Loucy (cell line): ENCODE measurements at regions not wholly inside any gene's neighbourhood (a gene's known extent, or its start where the extent isn't known, plus 50 kb on each side); places are given as distances from the start of the nearest gene placed in this dataset.

Source experiments
- H2AFZ ChIP-seq: fragments of 200-600 bp; sonication (generic); 2 replicates; pipeline ENCODE4 v1.6.0; 2016; ENCODE audit warnings: antibody characterized with exemption, mild to moderate bottlenecking, low read length, moderate library complexity
- H3F3A ChIP-seq: fragments of 200-600 bp; 2 replicates; pipeline ENCODE4 v1.6.0; 2016; ENCODE audit warnings: antibody characterized with exemption, low read depth, mild to moderate bottlenecking
- H3K27me3 ChIP-seq: fragments of 200-600 bp; sonication (generic); 2 replicates; pipeline ENCODE4 v1.6.1; 2014; ENCODE audit warnings: low read length, mild to moderate bottlenecking; ENCODE audit not compliant: insufficient read depth, poor library complexity, severe bottlenecking
- H3K36me3 ChIP-seq: fragments of 200-600 bp; sonication (generic); 2 replicates; pipeline ENCODE4 v1.6.1; 2016; ENCODE audit warnings: low read length; ENCODE audit not compliant: insufficient read depth
- H3K4me1 ChIP-seq: fragments of 200-600 bp; sonication (generic); 2 replicates; pipeline ENCODE4 v1.5.1; 2014; ENCODE audit warnings: low read length, mild to moderate bottlenecking; ENCODE audit not compliant: insufficient read depth, poor library complexity, severe bottlenecking
- H3K4me2 ChIP-seq: fragments of 200-600 bp; sonication (generic); 2 replicates; pipeline ENCODE4 v1.6.0; 2014; ENCODE audit warnings: antibody characterized with exemption, low read length, low read depth, mild to moderate bottlenecking; ENCODE audit not compliant: poor library complexity, severe bottlenecking
- H3K4me3 ChIP-seq: fragments of 200-600 bp; sonication (generic); 2 replicates; pipeline ENCODE4 v1.5.1; 2014; ENCODE audit warnings: low read length, mild to moderate bottlenecking, mixed read lengths; ENCODE audit not compliant: poor library complexity, severe bottlenecking
- H3K79me2 ChIP-seq: fragments of 200-600 bp; sonication (generic); 2 replicates; pipeline ENCODE4 v1.6.1; 2014; ENCODE audit warnings: low read length; ENCODE audit not compliant: insufficient read depth
- H3K9ac ChIP-seq: fragments of 200-600 bp; sonication (generic); 2 replicates; pipeline ENCODE4 v1.6.0; 2014; ENCODE audit warnings: mild to moderate bottlenecking, low read depth, low read length, moderate library complexity; ENCODE audit not compliant: poor library complexity, severe bottlenecking
- H3K9me2 ChIP-seq: fragments of 200-600 bp; sonication (generic); replicated peaks from 2 replicates; pipeline ENCODE4 v1.6.1; 2016; ENCODE audit warnings: low read depth, low read length, mixed read lengths
- H3K9me3 ChIP-seq: fragments of 200-600 bp; sonication (generic); 2 replicates; pipeline ENCODE4 v1.6.1; 2014; ENCODE audit warnings: mild to moderate bottlenecking, antibody characterized with exemption, low read length, low read depth; ENCODE audit not compliant: insufficient read depth
- H4K20me1 ChIP-seq: fragments of 200-600 bp; sonication (generic); 2 replicates; pipeline ENCODE4 v1.6.0; 2014; ENCODE audit warnings: antibody characterized with exemption, low read length, mild to moderate bottlenecking; ENCODE audit not compliant: insufficient read depth, poor library complexity, severe bottlenecking
- CTCF ChIP-seq: fragments of 200-600 bp; sonication (generic); conservative IDR thresholded peaks from 2 replicates; pipeline ENCODE4 v1.5.1; 2014; ENCODE audit warnings: mild to moderate bottlenecking, antibody characterized with exemption, low read length
- EZH2phosphoT487 ChIP-seq: fragments of 200-600 bp; IDR thresholded peaks from 2 replicates; pipeline ENCODE4 v1.6.1; 2018; ENCODE audit warnings: antibody characterized with exemption, mild to moderate bottlenecking, moderate library complexity, borderline replicate concordance

- Histone ChIP-seq H2AFZ (no peak overlapping the region), H3K4me2 (no peak overlapping the region), H3K79me2 (no peaks in the 10 kb centered on the region), H3K4me3 (no peak overlapping the region), H3K36me3 (no peaks in the 10 kb centered on the region), H3F3A (no peaks in the 10 kb centered on the region), H4K20me1 (no peaks in the 10 kb centered on the region), H3K9me3 (no peaks in the 10 kb centered on the region), H3K4me1 (no peaks in the 10 kb centered on the region), H3K27me3 (no peaks in the 10 kb centered on the region), H3K9ac (no peak overlapping the region), H3K9me2 (no peaks in the 10 kb centered on the region)
- TF ChIP-seq CTCF, result no peak
- no peak for TF ChIP-seq EZH2phosphoT487
Measured at GRCh38 chr3:132237652-132238032, 79.6 kb upstream of the ACP3 start.

- no peaks in the 10 kb centered on the region for H3K79me2 ChIP-seq
- no peaks in the 10 kb centered on the region for H3K36me3 ChIP-seq
- H3K9me2 ChIP-seq, result no peaks in the 10 kb centered on the region
- no peak overlapping the region for H2AFZ ChIP-seq
- no peaks in the 10 kb centered on the region for H3K4me1 ChIP-seq
- no peak overlapping the region for H3K4me2 ChIP-seq
- no peak overlapping the region for H3K4me3 ChIP-seq
- H4K20me1 ChIP-seq, result no peaks in the 10 kb centered on the region
- H3F3A ChIP-seq, result no peaks in the 10 kb centered on the region
- no peak overlapping the region for H3K9ac ChIP-seq
- H3K27me3 ChIP-seq, result no peaks in the 10 kb centered on the region
- TF ChIP-seq EZH2phosphoT487 (no peak), CTCF (no peak)
- H3K9me3 ChIP-seq, result no peaks in the 10 kb centered on the region
Measured at GRCh38 chr3:132239587-132239986, 77.6 kb upstream of the ACP3 start.

- TF ChIP-seq EZH2phosphoT487 (no peak), CTCF (no peak)
- H3K9ac ChIP-seq, result no peak overlapping the region
- H3K9me2 ChIP-seq, result no peaks in the 10 kb centered on the region
- no peaks in the 10 kb centered on the region for H3K4me1 ChIP-seq
- H3K4me3 ChIP-seq, result no peak overlapping the region
- no peaks in the 10 kb centered on the region for H3K27me3 ChIP-seq
- no peaks in the 10 kb centered on the region for H3K9me3 ChIP-seq
- H3K79me2 ChIP-seq, result no peaks in the 10 kb centered on the region
- H4K20me1 ChIP-seq, result no peaks in the 10 kb centered on the region
- H2AFZ ChIP-seq, result no peak overlapping the region
- H3K4me2 ChIP-seq, result no peak overlapping the region
- no peaks in the 10 kb centered on the region for H3F3A ChIP-seq
- no peaks in the 10 kb centered on the region for H3K36me3 ChIP-seq
Measured at GRCh38 chr3:132241776-132242514, 75.3 kb upstream of the ACP3 start.
